ENCODE measurements at regions not wholly inside any gene's neighbourhood (a gene's known extent, or its start where the extent isn't known, plus 50 kb on each side); places are given as distances from the start of the nearest gene placed in this dataset.

DNA sequence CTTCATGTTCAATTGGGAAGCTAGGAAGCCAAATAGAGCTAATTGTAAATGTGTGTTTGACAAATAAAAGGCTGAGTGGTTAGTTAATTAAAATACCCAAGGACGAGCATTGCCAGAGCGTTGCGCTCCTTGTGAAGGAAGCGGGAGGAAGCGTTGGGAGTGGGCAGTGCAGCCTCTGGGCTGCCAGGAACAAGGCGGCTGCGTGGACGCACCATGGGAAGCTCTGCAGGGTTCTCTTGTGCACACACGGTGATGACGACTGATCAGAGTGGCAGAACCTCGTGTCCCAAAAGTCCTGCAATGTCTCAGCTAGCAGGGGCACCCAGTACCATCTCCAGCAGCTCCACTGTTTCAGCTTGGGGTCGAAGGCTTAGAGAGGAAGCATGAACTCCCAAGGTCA, 546.6 kb upstream of the TMEM132C start:
- no peak for DNase-seq (ENCODE audit: low read depth in 1 of 2, low spot score in 1 of 2)

- DNase-seq (ENCODE audit: low read depth in 1 of 2, low spot score in 1 of 2), result no peak
Observed at GRCh38 chr12:127722611-127723010, 544.4 kb upstream of the TMEM132C start.

- no peak for DNase-seq (ENCODE audit: low read depth in 1 of 2, low spot score in 1 of 2)
Observed at GRCh38 chr12:127723251-127723650, 543.7 kb upstream of the TMEM132C start.

DNA sequence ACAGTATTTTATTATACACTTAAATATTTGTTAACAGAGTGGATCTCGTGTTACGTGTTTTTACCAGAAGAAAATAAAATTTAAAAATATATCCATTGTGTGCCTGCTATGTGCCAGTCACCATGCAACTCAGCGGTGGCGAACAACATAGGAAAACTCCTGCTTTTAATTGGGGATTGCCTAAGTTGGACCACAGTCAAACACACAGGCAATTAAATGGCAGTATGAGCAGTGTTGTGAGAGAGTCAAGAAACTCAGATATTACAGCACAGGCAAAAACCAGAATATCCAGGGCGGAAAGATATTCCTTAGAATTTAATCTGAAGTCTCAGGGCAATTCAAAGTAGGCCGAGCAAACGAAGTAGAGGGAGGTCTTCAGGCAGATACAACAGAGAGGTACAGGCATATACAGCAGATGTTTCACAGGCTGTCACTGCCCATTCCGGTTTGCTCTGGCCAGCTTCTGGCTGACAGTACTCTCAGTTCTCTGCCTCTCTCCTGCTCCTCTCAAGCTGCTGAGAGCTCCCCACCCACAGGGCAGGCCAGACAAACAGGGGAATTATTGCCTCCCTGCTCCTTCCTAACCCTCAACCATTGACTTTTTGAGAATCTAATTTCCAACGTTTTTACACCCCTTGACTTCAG, 540.2 kb upstream of the TMEM132C start:
- DNase-seq (ENCODE audit: low read depth in 1 of 2, low spot score in 1 of 2), result no peak

GRCh38 chr12:127728285-127728684, 538.7 kb upstream of the TMEM132C start:
- DNase-seq (ENCODE audit: low read depth in 1 of 2, low spot score in 1 of 2), result no peak

DNA sequence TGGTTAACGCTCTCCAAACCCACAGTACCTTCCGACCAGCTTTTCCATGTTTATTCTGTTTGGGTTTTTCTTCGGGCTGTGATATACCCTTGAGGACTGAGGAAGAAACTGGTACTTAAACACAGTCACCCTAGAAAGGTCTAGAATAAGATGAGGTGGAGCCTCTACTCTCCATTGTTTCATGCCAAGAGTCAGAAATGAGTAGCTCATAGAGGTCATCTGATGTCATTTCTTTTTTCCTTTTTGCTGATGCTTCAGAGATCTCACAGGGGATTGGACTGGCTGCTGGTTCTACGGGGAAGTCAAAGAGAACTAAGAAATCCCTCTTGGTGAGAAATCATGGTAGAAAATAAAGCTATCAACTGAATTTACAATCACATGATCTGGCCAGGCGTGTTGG, 538.2 kb upstream of the TMEM132C start:
- DNase-seq (ENCODE audit: low read depth in 1 of 2, low spot score in 1 of 2), result no peak

GRCh38 chr12:127729381-127729780, 537.6 kb upstream of the TMEM132C start:
- no peak for DNase-seq (ENCODE audit: low read depth in 1 of 2, low spot score in 1 of 2)

GRCh38 chr12:127731657-127732056, 535.3 kb upstream of the TMEM132C start:
- DNase-seq (ENCODE audit: low read depth in 1 of 2, low spot score in 1 of 2), result no peak

DNA sequence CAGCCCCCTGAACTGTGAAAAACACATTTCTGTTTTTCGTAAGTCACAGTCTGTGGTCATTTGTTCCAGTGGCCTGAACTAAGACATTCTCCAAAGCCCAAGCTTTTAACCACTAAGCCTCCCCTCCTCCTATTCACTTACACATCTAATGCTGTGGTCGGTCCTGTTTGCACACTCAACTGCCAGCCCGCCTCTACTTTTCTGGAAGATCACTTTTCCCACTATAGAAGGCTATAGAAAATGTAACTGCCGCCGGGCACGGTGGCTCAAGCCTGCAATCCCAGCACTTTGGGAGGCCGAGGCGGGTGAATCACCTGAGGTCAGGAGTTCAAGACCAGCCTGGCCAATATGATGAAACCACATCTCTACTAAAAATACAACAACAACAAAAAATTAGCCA, 524.7 kb upstream of the TMEM132C start:
- DNase-seq (ENCODE audit: low read depth in 1 of 2, low spot score in 1 of 2), result no peak

DNA sequence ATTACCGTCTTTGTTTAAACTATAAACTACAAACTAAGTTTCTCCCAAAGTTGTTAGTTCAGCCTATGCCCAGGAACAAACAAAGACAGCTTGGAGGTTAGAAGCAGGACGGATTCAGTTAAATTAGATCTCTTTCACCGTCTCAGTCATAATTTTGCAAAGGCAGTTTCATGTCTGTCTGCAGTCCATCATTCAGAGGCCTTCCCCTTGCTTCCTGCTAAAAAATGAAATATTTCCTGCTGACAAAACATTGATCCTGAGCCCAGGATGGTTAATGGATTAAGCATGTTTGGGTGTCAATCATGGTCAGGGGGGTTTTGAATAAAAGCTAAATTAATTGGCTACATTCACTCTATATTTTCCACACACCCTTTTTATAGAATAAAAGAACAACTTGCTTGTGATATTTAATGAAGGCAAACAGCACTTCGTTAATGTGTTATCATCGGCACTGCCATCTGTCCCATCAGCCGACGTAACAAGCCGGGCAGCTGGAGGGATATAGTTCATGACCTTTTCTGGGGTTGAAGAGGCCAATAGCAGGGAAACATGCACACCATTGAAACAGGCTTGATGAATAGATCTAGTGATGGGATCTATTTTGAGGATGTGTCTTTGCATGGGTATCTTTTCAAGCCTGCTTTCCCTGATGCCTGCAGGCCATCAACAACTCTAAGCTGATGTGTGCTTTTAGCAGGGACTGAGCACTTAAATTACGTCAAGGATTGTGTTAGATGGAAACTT, 521.3 kb upstream of the TMEM132C start:
- DNase-seq (ENCODE audit: low read depth in 1 of 2, low spot score in 1 of 2), result no peak

DNA sequence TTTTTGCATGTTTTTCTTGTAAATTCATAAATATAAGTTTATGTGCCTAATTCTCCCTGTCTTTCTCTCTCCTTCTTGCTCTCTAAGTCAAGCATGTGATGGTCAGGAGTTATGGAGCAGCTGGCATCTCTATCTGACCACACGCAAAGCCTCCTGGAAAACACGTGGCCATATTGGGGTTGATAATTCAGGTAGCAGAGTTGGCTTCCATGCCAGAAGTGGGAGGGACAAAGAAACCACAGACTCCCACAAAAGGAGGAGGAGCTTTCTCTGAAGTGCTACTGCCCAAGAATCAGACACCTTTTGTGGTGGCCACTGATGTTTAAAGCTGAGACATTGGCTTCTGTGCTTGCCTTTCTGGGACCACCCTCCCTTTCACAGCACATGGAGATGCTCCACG, 517.6 kb upstream of the TMEM132C start:
- no peak for DNase-seq (ENCODE audit: low read depth in 1 of 2, low spot score in 1 of 2)

DNA sequence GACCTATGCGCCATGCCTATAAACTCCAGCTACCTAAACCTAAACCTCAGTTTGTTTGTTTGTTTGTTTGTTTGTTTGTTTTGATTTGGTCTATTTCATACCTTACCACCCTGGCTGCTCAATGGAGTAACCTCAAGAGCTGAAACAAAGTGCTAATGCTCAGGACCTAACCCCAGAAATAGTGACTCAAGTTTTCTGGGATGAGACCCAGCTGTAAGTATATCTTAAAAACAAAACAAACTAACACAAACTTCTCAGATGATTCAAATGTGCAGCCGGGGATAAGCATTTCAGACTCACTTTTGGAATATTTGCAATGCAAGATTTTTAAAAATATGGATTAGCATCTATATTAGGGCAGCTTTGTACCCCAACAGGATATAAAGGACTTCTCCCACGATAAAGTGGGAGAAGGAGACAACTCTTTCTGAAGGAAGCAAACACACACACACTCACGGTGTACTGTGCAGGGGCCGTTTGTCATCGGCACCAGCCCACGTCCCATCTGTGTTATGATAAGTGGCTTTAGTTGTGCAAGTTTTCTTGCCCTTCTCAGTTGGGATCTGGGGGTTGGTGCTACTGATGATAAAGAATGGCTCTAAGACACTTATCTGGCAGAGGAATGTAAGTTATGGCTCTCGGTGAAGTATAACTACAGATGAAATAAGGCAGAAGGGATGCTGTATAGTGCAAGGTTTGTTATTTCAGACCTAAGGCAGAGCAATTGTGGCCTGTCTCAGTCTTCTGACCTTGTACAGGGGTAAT, 516.7 kb upstream of the TMEM132C start:
- DNase-seq (ENCODE audit: low read depth in 1 of 2, low spot score in 1 of 2), result no peak

DNA sequence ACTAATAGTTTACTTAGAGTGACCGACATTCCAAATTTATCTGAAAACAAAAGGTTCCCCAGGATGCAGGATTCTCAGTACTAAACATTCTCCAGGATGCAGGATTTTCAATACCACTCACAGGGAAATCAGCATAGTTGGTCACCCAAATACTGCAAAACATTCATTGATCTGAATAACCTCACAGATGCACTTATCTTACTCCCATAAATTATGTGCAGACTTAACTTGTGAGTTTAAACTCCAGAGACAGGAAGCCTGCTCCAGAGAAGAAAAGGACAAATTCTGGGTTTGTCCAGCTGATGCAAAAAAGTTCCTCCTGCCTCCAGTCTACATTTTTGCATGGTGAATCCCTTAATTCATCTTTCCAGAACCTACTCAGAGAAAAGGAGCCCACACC, 514.2 kb upstream of the TMEM132C start:
- no peak for DNase-seq (ENCODE audit: low read depth in 1 of 2, low spot score in 1 of 2)

GRCh38 chr12:127760357-127760756, 506.6 kb upstream of the TMEM132C start:
- DNase-seq (ENCODE audit: low read depth in 1 of 2, low spot score in 1 of 2), result no peak

GRCh38 chr12:127760996-127761395, 506.0 kb upstream of the TMEM132C start:
- no peak for DNase-seq (ENCODE audit: low read depth in 1 of 2, low spot score in 1 of 2)

GRCh38 chr12:127761880-127762279, 505.1 kb upstream of the TMEM132C start:
- no peak for DNase-seq (ENCODE audit: low read depth in 1 of 2, low spot score in 1 of 2)

DNA sequence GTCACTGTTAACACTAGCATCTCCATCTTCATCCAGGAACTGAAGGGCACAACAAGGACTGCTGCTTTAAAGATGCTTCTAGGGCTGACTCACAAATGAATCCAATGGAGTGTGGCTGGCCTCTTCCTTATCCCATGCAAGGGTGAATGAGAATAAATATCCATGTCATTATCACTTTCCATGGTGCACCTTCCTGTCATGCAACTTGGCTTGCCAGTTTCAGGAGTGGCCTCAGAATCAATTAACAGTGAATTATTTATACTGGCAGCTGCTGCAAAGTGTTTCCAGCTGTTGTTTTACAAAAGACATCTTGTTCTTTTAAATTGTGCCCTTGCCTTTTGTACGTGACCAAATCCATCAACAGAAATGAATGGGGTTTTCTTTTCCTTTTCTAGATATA, 499.3 kb upstream of the TMEM132C start:
- no peak for DNase-seq (ENCODE audit: low read depth in 1 of 2, low spot score in 1 of 2)

GRCh38 chr12:127770118-127770517, 496.9 kb upstream of the TMEM132C start:
- DNase-seq (ENCODE audit: low read depth in 1 of 2, low spot score in 1 of 2), result no peak

- DNase-seq (ENCODE audit: low read depth in 1 of 2, low spot score in 1 of 2), result no peak
Observed at GRCh38 chr12:127771546-127771945, 495.4 kb upstream of the TMEM132C start.

- DNase-seq (ENCODE audit: low read depth in 1 of 2, low spot score in 1 of 2), result no peak
Observed at GRCh38 chr12:127773520-127773919, 493.4 kb upstream of the TMEM132C start.

GRCh38 chr12:127774828-127775227, 492.1 kb upstream of the TMEM132C start:
- no peak for DNase-seq (ENCODE audit: low read depth in 1 of 2, low spot score in 1 of 2)
